ENCODE measurements at regions not wholly inside any gene's neighbourhood (a gene's known extent, or its start where the extent isn't known, plus 50 kb on each side); places are given as distances from the start of the nearest gene placed in this dataset.

DNA sequence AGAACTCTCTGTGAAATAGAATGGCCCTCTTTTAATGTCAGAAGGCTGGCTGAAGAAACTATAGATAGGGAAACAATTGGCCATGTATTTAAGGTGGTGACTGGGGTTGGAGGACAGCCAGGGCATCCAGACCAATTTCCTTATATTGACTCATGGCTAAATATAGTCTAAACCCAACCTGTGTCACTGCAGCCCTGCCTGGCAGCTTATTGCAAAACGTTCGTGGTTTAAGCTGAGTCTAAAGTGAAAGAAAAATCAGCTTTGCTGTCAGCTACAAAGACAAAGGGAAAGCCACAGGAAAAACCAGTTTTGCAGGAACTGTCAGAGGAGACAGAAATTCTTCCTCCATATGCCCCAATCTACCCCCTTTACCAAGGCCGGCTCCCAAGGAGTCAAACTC, 902.8 kb upstream of the NDST4 start:
- no peak for TF ChIP-seq CTCF (IDR thresholded peaks at IDR 0.05)
- TF ChIP-seq POLR2A (IDR thresholded peaks at IDR 0.05): no peak

Data from tibial nerve (tissue), 3 donors.